Mesenchymal stem cell (in vitro differentiated cells and primary cell): ENCODE measurements at regions not wholly inside any gene's neighbourhood (a gene's known extent, or its start where the extent isn't known, plus 50 kb on each side); places are given as distances from the start of the nearest gene placed in this dataset.
"Not testable (repeated sequence)": the region's sequence is repeated elsewhere in the genome, so short reads cannot be mapped to it uniquely, and the experiment has no call there.

ENCODE experiments used
- DNase-seq: peaks from one replicate; pipeline ENCODE4 v3.0.0-alpha.2; 2013
- H2AFZ ChIP-seq: one replicate; pipeline ENCODE4 v1.6.1; 2013; ENCODE audit warnings: low read depth, mild to moderate bottlenecking, control low read depth, inconsistent platforms, low read length, moderate library complexity
- H2AK5ac ChIP-seq: 2 replicates; pipeline ENCODE4 v1.6.1; 2013; ENCODE audit warnings: low read length, moderate library complexity, mild to moderate bottlenecking, inconsistent platforms; ENCODE audit not compliant: severe bottlenecking
- H2BK120ac ChIP-seq: one replicate; pipeline ENCODE4 v1.6.1; 2013; ENCODE audit warnings: low read depth, mild to moderate bottlenecking, inconsistent platforms, low read length, moderate library complexity
- H2BK12ac ChIP-seq, 2 experiments: one replicate each; pipeline ENCODE4 v1.6.1; 2013; ENCODE audit warnings: inconsistent platforms in 2 of 2, low read length in 2 of 2, mild to moderate bottlenecking in 2 of 2, moderate library complexity in 2 of 2, control low read depth in 1 of 2
- H2BK15ac ChIP-seq: one replicate; pipeline ENCODE4 v1.6.1; 2013; ENCODE audit warnings: mild to moderate bottlenecking, low read depth, inconsistent platforms; ENCODE audit not compliant: poor library complexity, severe bottlenecking
- H2BK5ac ChIP-seq: 2 replicates; pipeline ENCODE4 v1.6.1; 2013; ENCODE audit warnings: low read depth, mild to moderate bottlenecking, low read length, control low read depth, inconsistent platforms; ENCODE audit not compliant: poor library complexity, severe bottlenecking
- H3K14ac ChIP-seq, 2 experiments: one replicate each; pipeline ENCODE4 v1.6.1; 2013; ENCODE audit warnings: inconsistent platforms in 2 of 2, low read length in 2 of 2, control low read depth in 1 of 2, mild to moderate bottlenecking in 1 of 2, moderate library complexity in 1 of 2
- H3K18ac ChIP-seq, 2 experiments: one replicate each; pipeline ENCODE4 v1.6.1; 2013; ENCODE audit warnings: inconsistent platforms in 2 of 2, low read length in 2 of 2, control low read depth in 1 of 2, low read depth in 1 of 2, mild to moderate bottlenecking in 1 of 2
- H3K23ac ChIP-seq, 2 experiments: one replicate each; pipeline ENCODE4 v1.6.1; 2013; ENCODE audit warnings: inconsistent platforms in 2 of 2, low read length in 2 of 2, mild to moderate bottlenecking in 2 of 2, moderate library complexity in 2 of 2, control low read depth in 1 of 2
- H3K27ac ChIP-seq: 2 replicates; pipeline ENCODE4 v1.5.1; 2013; ENCODE audit warnings: mild to moderate bottlenecking, moderate library complexity, low read length, control low read depth, inconsistent platforms; ENCODE audit not compliant: poor library complexity, severe bottlenecking
- H3K27me3 ChIP-seq, 2 experiments: 2 replicates each; pipeline versions ENCODE4 v1.6.1 to v1.7.0; 2013; ENCODE audit warnings: low read length in 2 of 2, mild to moderate bottlenecking in 2 of 2, moderate library complexity in 2 of 2, control low read depth in 1 of 2, inconsistent platforms in 1 of 2; ENCODE audit not compliant: control insufficient read depth in 1 of 2, insufficient read depth in 1 of 2
- H3K36me3 ChIP-seq, 2 experiments: 2 replicates each; pipeline versions ENCODE4 v1.6.1 to v1.7.0; 2013; ENCODE audit warnings: low read length in 2 of 2, control low read depth in 1 of 2, inconsistent platforms in 1 of 2, low read depth in 1 of 2, mild to moderate bottlenecking in 1 of 2; ENCODE audit not compliant: insufficient read depth in 2 of 2, control insufficient read depth in 1 of 2
- H3K4ac ChIP-seq, 2 experiments: one replicate each; pipeline ENCODE4 v1.6.1; 2013; ENCODE audit warnings: inconsistent platforms in 2 of 2, low read length in 2 of 2, mild to moderate bottlenecking in 2 of 2, moderate library complexity in 2 of 2, control low read depth in 1 of 2, low read depth in 1 of 2
- H3K4me1 ChIP-seq: 2 replicates; pipeline ENCODE4 v1.6.1; 2013; ENCODE audit warnings: low read depth, low read length, control low read depth; ENCODE audit not compliant: control insufficient read depth, insufficient read depth
- H3K4me2 ChIP-seq: 2 replicates; pipeline ENCODE4 v1.6.1; 2013; ENCODE audit warnings: low read length, mild to moderate bottlenecking, inconsistent platforms; ENCODE audit not compliant: poor library complexity, severe bottlenecking
- H3K4me3 ChIP-seq, 2 experiments: 2 replicates each; pipeline versions ENCODE4 v1.5.1 to v1.7.0; 2013; ENCODE audit warnings: low read length in 2 of 2, mild to moderate bottlenecking in 2 of 2, control low read depth in 1 of 2, low read depth in 1 of 2; ENCODE audit not compliant: insufficient read depth in 1 of 2
- H3K79me1 ChIP-seq: replicated peaks from 2 replicates; pipeline ENCODE4 v1.6.1; 2013; ENCODE audit warnings: mild to moderate bottlenecking, control low read depth, low read length, inconsistent platforms; ENCODE audit not compliant: poor library complexity, severe bottlenecking
- H3K9ac ChIP-seq: 2 replicates; pipeline ENCODE4 v1.7.0; 2013; ENCODE audit warnings: mild to moderate bottlenecking, low read length, moderate library complexity
- H3K9me3 ChIP-seq: 2 replicates; pipeline ENCODE4 v1.7.0; 2013; ENCODE audit warnings: mild to moderate bottlenecking, low read length; ENCODE audit not compliant: control insufficient read depth
- H4K8ac ChIP-seq: one replicate; pipeline ENCODE4 v1.6.1; 2013; ENCODE audit warnings: inconsistent platforms, mild to moderate bottlenecking, low read length, moderate library complexity
- H4K91ac ChIP-seq: one replicate; pipeline ENCODE4 v1.6.1; 2013; ENCODE audit warnings: mild to moderate bottlenecking, low read length, inconsistent platforms
- WGBS: methylation state at CpG from one replicate; pipeline ENCODE4 v1.1.7; 2013; ENCODE audit warnings: mixed read lengths; 5-methylcytosine and 5-hydroxymethylcytosine counted together

- H2BK120ac ChIP-seq, H2AFZ ChIP-seq, H4K91ac ChIP-seq, H2BK5ac ChIP-seq, H3K4ac ChIP-seq, H3K9me3 ChIP-seq, H3K4me2 ChIP-seq, H3K23ac ChIP-seq, H4K8ac ChIP-seq, H3K18ac ChIP-seq, H3K9ac ChIP-seq, H3K4me3 ChIP-seq, H3K27me3 ChIP-seq, DNase-seq, H2BK15ac ChIP-seq, H3K79me1 ChIP-seq, H3K4me1 ChIP-seq, H2BK12ac ChIP-seq, H2AK5ac ChIP-seq, H3K27ac ChIP-seq, H3K36me3 ChIP-seq, H3K14ac ChIP-seq: not testable (repeated sequence)
- WGBS, result no CpG with 5 or more reads among the region's 1 CpG
Measured at GRCh38 chr14:21787242-21787641, 113.6 kb upstream of the OR4E1 start.

- Histone ChIP-seq H3K4me2 (no peak overlapping the region), H3K4me3 (no peak overlapping the region), H2AFZ (no peak overlapping the region), H3K23ac (no peak overlapping the region), H2BK15ac (no peak overlapping the region), H3K4ac (no peak overlapping the region), H3K36me3 (no peaks in the 10 kb centered on the region), H2BK12ac (no peak overlapping the region), H3K9me3 (no peaks in the 10 kb centered on the region), H4K91ac (no peak overlapping the region), H3K27me3 (no peaks in the 10 kb centered on the region), H4K8ac (no peak overlapping the region), H3K4me1 (no peaks in the 10 kb centered on the region), H3K27ac (no peak overlapping the region), H3K18ac (no peak overlapping the region), H3K14ac (no peak overlapping the region), H2AK5ac (no peak overlapping the region), H3K9ac (no peak overlapping the region), H2BK120ac (no peak overlapping the region), H3K79me1 (no peaks in the 10 kb centered on the region), H2BK5ac (no peak overlapping the region)
- 77% methylated on average over 6 of the region's 6 CpGs for WGBS
- no peak for DNase-seq
Measured at GRCh38 chr14:21781543-21781942, 107.9 kb upstream of the OR4E1 start.

GRCh38 chr14:21780429-21781084 lies 106.9 kb upstream of the OR4E1 start:
- Histone ChIP-seq H3K4me1 (no peaks in the 10 kb centered on the region), H3K9ac (no peak overlapping the region), H3K14ac (no peak overlapping the region), H3K4ac (no peak overlapping the region), H3K36me3 (no peaks in the 10 kb centered on the region), H2BK5ac (no peak overlapping the region), H2BK120ac (no peak overlapping the region), H3K27ac (no peak overlapping the region), H3K18ac (no peak overlapping the region), H2AK5ac (no peak overlapping the region), H3K27me3 (no peaks in the 10 kb centered on the region), H3K9me3 (no peaks in the 10 kb centered on the region), H3K4me2 (no peak overlapping the region), H3K4me3 (no peak overlapping the region), H4K8ac (no peak overlapping the region), H4K91ac (no peak overlapping the region), H3K79me1 (no peaks in the 10 kb centered on the region), H2BK12ac (no peak overlapping the region), H2BK15ac (no peak overlapping the region), H2AFZ (no peak overlapping the region), H3K23ac (no peak overlapping the region)
- WGBS, result 85% methylated on average over 14 of the region's 14 CpGs
- DNase-seq, result no peak

- Histone ChIP-seq H4K91ac (no peak overlapping the region), H3K79me1 (no peaks in the 10 kb centered on the region), H3K27ac (no peak overlapping the region), H3K4me2 (no peak overlapping the region), H2BK120ac (no peak overlapping the region), H2AK5ac (no peak overlapping the region), H3K23ac (no peak overlapping the region), H3K9ac (no peak overlapping the region), H2BK5ac (no peak overlapping the region), H3K4me1 (no peaks in the 10 kb centered on the region), H3K27me3 (no peaks in the 10 kb centered on the region), H2AFZ (no peak overlapping the region), H4K8ac (no peak overlapping the region), H3K9me3 (no peaks in the 10 kb centered on the region), H3K36me3 (no peaks in the 10 kb centered on the region), H2BK15ac (no peak overlapping the region), H2BK12ac (no peak overlapping the region), H3K4me3 (no peak overlapping the region), H3K14ac (no peak overlapping the region), H3K18ac (no peak overlapping the region), H3K4ac (no peak overlapping the region)
- WGBS, result no CpG with 5 or more reads among the region's 1 CpG
- no peak for DNase-seq
Measured at GRCh38 chr14:21771671-21772070, 98.1 kb upstream of the OR4E1 start.
